ENCODE measurements at regions not wholly inside any gene's neighbourhood (a gene's known extent, or its start where the extent isn't known, plus 50 kb on each side); places are given as distances from the start of the nearest gene placed in this dataset.
"Not testable (repeated sequence)": the region's sequence is repeated elsewhere in the genome, so short reads cannot be mapped to it uniquely, and the experiment has no call there.

DNA sequence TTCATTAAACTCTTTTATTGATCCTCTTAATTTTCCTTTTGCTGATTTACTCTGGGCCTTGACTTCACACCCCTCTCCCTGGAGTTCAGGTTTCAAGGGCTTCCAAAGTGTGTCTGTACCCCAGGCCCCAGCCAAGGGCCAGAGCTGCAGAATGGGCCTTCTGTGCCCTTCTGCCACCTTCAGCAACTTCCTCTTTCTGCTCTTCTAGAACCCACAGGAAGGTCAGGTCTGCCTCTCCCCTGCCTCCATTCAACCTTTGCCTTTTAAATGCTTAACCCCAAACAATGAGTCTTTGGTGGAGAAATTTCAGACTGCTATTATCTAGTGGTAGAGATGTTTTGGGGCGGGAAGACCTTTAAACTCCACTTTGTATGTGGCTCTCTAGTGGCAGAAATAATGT, 63.1 kb downstream of the TSN start:
- no peak for ATAC-seq
- no peak for DNase-seq

DNA sequence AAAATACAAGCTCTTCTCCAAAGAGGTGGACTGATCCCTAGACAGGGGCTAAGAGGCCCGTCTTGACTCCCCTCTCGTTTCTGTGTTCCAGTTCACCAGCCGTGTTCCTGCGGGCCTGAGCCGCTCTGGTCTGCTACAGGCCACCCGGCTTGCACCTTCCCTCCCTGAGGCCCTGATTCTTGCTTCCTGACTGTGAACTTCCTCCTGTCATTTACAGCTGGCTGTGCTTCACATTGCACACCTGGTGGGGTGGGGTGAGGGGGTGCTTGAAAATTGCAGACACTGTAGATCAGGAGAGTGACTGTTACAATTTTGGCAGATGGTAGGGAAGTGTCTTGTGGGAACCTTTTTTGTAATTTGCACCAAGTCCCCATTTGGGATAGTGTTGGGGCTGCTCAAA, 64.4 kb downstream of the TSN start:
- ATAC-seq (no peak), DNase-seq (no peak)

DNA sequence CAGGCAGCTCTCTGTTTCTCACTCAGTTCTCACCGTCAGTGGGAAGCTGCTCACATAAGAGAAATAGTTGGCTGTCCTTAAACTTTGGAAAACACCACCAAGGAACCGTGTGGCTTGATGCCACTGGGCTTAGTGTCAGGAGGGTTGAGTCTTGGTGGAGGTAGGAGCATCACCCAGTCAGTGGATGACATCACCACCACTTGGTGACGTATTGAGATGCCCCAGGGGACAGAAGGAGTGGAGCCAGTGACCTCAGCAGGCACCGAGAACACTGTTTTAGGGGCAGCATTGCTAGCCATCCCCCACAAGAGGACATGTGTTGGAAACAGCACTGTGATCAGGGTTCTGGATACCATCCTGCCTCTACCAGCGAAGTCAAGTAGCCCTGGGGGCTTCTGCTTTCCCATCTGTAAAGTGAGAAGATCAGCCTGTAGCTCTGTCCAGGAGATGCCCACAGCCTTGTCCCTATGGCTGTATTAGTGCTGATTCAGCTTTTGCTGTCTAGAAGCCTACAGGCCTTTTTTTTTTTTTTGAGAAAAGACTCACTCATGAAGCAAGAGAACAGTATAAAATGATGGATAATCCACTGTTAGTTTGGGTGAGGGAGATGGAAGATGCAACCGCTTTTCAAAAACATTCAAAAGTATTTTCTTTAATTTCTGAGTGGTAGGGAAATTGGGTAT, 66.2 kb downstream of the TSN start:
- no peak for ATAC-seq
- no peak for DNase-seq

DNA sequence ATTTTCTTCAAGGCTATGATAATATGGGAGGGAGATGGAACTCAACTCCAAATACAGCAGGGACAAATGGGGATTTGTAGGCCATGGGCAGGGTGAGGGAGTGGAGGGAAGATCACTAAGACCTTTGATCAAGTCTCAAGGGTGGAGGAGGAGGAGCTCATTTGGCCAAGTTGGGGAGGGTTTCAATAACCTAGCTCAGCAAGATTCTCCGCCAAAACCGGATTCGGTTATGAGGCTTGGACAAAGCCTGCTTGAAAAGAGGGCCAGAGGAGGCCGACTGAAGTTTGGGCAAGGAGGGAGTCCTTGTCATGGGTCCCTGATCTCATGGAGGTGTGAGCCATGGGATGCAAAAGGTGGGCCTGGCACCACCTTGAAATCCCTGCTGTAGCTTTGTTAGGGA, 68.8 kb downstream of the TSN start:
- ATAC-seq (no peak), DNase-seq (no peak)

DNA sequence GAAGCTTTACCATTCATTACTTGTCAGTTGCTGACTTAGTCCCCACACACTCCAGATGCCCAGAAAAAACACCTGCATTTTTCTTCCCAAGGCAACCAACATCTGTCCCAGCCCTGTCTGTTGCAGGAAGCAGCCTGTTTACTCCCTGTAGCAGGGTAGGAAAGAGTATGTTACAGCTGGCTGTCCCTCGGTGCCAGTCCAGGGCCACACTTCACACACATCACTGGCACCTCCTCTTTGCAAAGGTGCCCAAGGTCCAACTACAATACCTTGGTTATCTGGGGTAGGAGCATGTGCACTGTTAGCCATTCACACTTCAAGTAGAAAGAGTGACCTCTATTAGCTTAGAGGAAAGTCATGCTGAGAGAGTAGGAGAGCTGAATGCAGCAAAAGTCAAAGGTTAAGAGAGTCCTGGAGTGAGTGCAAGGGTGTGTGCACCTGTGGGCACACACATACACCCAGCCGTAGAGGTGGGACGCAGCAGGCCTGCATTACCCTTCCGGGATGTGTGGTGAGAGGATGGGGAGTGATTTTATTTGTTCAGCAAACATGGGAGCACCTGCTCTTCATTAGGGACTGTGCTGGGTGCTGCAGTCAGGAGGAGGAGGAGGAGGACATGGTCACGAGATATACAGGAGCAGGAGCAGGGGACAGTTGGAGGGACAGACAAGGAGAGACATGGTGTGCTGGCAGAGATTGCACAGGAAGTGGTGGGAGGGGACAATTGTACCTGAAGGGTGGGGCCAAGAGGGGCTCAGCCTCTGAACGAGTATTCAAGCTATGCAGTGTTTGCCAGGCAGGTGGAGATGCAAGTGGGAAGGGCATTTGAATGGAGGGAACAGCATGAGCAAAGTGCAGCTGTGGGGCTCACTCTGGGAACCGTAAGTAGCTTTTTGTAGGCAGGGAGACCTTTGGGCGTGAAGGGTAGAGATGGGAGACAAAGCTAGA, 69.8 kb downstream of the TSN start:
- DNase-seq (no peak), ATAC-seq (no peak)

DNA sequence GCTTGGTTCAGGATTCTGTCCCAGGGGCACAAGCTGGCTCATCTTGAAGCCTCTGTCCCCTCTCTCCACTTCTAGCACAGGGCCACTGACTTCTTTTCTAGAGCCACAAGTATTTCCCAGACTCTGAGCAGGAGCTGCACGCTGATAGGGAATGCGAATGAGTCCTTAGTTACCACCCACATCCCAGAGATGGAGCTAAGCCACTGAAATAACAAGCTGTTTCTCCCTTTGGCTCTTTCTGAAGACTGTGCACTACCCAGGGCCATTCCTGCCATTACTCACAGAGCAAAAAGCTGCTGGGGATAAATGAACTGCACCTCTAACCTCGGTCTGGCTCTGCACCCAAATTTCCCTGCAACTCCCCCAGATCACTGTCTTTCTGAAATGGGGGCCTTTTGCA, 70.6 kb downstream of the TSN start:
- no peak for ATAC-seq
- DNase-seq: no peak

DNA sequence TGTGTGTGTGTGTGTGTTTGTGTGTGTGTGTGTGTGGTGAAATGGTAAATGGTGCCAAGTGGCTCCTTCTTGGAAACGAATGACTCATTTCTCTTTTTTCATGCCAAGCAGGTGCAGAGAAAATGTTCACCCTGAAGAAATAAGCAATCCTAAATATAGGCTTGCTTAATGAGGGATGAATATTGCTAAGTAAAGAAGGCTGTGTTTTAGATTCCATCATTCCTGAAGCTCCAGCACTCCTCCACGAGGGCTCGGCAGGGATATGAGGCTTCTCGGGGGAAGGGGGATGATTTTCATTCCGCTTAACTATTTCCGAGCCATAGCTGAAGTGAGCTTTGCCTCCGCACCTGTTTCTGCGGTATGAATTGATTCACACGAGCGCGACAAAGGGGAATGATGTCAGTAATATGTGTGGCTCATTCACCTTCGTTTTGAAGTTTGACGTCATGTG, 72.9 kb downstream of the TSN start:
- ATAC-seq: no peak
- DNase-seq: no peak

DNA sequence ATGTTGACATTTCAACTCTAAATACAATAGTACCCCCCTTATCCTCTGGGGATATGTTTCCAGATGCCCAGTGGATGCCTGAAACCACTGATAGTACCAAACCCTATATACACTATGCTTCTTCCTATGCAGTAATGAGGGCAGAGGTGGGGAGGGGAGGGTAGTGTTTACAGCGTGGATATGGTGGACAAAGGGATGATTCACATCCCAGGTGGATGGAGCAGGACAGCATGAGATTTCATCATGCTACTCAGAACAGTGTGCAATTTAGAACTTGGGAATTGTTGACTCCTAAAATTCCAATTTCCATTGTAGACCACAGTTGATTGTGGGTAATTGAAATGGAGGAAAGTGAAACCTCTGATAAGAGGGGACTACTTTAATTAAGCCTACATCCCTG, 75.4 kb downstream of the TSN start:
- DNase-seq: no peak

DNA sequence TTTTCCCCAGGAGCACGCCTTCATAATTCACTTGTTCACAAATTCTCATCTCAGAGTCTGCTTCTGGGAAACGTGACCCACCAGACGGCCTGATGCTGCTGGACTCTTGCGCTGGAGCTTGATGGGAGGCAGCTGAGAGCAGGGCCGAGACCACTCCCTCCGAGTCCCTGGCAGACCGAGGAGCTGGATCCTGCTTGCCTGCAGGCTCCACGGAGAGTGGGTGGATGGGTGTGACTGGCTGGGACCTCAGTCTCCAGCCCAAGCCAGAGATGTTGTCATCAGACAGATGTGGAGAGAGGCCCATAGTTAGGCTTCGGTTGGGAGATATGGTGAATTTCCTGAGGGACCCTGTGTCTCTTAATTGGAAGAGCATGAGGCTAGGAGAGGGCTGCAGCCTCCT, 76.4 kb downstream of the TSN start:
- DNase-seq: no peak
- no peak for ATAC-seq

More for the DNA sequence above, 75.4 kb downstream of the TSN start:
- ATAC-seq: no peak

DNA sequence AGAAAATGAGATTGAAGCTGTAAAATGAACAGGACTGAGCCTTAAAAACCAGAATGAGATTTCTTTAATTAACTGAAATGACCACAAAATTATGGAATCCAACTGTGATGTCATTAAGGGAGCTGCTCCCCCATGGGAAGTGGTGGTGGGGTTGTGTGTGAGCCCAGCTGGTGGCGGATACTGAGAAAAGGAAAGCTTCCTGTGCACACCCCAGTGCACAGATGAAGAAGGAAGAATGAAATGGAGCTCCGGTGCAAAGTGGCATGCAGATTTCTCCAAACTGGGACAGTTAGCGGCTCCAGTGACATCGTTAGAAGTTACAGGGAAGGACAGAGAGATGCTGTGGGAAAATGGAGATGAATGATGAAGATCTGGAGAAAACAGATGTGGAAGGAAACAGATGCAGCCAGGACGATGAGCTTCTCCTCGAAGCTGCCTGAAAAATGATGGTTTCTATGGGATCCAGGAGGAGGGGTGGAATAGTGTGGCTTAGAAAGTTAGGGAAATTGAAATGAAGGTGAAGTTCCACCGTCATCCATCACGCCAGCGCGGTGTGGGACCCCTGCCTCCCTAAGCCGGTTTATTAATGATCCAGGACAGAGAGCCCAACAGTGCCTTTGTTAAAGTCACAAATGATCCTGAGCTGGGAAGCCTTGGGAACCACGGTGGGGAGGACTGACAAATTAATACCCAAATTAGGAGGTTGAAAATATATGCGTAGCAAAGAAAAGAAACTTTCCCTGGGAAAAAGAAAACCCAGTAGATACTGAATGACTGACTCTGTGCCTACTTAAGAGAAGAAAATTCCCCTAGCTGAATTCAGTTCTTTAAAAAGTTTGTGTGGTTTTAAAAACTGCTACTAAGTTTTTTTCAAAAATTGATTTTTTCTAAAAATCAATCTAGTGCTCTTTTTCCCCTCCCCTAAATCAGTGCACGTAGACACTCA, 77.2 kb downstream of the TSN start:
- ATAC-seq: no peak

DNA sequence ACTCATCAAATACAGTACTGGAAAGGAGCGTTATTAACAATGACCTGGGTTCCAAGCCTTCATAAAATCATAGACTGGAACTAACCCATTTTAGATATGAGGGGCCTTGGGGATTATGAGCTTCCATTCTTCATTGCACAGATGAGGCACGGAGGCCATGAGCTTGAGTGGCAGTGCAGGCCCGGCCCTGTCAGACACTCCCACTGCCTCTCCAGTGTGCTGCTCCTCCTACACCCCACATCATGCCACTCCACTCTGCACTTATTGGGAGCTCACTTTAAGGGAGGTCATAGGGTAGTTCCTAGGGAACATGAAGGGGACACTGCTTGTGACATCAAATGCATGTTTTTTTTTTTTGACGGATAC, 77.9 kb downstream of the TSN start:
- DNase-seq (no peak), ATAC-seq (no peak)

More for the DNA sequence above, 77.2 kb downstream of the TSN start:
- no peak for DNase-seq

DNA sequence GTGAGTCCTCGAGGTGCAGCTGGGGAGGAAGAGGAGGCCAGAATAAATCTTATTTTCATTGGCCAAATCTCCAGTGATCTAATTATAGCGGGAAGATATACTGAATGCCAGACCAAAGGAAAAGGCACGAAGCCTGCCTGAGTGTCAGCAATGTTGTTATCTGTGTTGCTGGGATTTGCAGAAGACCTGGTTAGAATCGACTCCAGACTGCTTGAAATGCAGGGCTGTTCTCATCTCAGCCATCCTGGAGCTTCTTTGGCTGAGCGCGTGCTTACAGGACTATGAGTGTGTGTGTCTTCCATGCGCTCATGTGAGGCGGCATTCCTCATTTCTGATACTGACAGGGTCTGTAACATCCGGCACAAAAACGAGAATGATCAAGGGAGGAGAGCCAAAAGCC, 81.2 kb downstream of the TSN start:
- DNase-seq: no peak
- ATAC-seq: no peak

DNA sequence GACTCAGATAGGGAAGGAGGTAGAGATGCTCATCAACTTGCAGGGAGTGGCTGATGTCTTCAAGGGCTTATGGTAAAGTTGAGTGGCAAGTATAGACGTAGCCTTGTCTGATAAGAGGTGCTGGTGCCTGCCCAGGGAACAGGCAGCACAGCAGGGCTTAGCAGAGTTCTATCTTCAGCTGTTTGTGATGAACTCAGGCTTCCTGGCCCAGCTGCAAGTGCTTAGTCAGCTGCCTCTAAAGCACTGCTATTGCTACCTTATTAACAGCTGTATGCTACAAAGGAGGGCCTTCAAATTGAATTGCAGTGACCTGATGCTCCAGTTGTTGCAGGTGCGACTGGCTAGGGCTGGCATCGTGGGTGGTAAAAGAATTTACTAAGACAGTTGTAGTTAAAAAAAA, 82.1 kb downstream of the TSN start:
- DNase-seq (no peak), ATAC-seq (no peak)

DNA sequence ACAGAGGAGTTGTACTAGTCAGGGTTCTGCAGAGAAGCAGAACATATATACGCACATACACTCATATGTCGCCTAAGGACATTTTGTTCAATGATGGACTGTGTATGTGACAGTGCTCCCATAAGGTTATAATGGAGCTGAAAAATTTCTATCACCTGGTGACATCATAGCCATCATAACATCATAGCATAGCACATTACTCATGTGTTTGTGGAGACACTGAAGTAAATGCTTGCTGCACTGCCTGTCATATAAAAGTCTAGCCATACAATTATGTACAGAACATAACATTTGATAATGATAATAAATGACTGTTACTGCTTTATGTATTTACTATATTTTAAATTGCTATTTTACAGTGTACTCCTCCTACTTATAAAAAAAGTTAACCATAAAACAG, 83.1 kb downstream of the TSN start:
- no peak for ATAC-seq
- no peak for DNase-seq

DNA sequence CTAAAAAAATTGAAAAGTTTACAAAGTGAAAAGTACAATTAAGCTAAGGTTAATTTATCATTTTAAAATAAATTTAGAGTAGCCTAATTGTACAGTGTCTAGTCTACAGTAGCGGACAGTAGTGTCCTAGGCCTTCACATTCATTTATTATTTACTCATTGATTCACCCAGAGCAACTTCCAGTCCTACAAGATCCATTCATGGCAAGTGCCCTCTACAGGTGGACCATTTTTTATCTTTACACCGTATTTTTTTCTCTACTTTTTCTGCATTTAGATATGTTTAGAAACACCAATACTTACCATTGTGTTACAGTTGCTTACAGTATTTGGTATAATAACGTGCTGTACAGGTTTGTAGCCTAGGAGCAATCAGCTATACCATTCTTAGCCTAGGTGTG, 84.1 kb downstream of the TSN start:
- no peak for DNase-seq
- ATAC-seq: no peak

DNA sequence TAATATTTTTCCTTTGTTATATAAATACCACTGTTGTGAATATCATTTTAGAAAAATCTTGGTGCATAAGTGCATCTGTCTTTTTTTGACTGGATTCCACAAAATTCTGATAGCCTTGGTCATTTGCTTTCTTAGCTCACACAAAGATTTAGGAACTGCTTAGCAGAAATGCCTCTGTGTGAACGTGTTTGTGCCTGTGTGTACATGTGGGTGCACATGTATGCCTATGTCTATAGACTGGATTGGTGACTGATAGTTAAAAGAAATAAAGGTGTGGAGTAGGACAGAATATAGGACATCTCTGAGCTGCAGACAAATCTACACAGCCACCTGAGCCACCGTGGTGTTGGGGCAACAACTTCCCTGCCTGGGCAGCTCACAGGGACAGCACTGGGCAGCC, 93.8 kb downstream of the TSN start:
- DNase-seq: no peak
- ATAC-seq: no peak

DNA sequence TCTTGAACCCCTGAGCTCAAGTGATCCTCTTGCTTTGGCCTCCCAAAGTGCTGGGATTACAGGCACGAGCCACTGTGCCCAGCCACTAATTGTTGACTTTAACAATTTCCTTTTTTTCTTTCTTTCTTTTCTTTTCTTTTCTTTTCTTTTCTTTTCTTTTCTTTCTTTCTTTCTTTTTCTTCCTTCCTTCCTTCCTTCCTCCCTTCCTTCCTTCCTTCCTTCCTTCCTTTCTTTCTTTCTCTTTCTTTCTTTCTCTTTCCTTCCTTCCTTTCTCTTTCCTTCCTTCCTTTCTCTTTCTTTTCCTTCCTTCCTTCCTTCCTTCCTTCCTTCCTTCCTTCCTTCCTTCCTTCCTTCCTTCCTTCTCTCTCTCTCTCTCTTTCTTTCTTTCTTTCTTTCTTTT, 97.7 kb downstream of the TSN start:
- not testable (repeated sequence) for ATAC-seq, DNase-seq

DNA sequence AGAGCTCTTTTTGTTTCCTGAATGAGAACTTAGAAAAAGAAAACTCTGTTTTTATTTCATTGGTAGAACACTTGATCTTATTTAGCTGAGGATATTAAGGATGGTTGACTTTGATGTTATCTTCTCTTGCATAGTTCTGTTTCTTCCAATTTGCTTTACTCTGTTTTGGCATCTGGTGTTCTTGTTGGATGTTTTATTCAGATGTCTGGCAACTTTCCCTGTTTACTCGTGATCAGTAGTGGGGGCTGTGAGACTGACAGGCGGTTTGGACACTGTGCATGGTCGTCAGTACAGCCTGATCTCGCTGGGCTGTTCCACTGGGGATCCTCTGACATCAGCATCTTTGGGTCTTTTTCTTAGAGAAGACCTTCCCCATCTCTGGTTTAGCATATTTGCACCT, 100.1 kb downstream of the TSN start:
- DNase-seq (no peak), ATAC-seq (no peak)

DNA sequence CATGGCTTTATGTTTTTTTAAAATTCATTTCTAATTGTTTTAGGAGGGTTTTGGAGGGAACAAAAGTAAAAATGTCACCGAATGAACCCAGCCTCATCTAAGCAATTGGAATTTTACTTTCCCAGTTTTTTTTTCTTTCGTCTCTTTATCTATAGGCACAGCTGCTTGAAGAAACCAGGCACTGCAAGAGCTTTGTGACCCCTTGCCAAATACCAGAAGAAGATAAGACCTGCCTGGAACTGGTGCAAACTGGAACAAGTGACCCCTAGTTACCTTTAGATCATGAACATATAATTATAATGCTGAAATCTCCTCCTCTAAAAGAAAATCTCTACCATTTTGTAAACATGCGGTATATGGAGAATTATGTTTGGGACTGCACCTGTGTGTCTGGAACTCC, 100.9 kb downstream of the TSN start:
- ATAC-seq: no peak
- no peak for DNase-seq

DNA sequence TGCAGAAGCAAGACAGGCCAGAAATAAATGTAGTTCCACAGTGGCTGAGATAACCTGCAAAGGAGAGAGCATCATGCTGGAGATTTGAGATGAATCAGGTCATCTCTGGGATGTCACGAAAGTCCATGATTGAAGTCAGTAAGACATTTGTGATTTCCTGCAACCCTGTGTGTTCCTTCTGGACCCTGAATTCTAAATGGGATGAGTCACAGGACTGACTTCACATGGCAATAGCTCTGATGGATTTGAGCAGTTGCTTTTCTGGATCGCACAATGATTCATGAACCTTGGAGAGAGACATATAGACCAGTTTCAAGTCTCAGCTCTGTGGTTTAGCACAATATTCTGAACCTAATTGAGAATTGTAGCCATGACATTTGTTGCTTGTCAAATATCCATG, 102.9 kb downstream of the TSN start:
- no peak for DNase-seq
- ATAC-seq: no peak

DNA sequence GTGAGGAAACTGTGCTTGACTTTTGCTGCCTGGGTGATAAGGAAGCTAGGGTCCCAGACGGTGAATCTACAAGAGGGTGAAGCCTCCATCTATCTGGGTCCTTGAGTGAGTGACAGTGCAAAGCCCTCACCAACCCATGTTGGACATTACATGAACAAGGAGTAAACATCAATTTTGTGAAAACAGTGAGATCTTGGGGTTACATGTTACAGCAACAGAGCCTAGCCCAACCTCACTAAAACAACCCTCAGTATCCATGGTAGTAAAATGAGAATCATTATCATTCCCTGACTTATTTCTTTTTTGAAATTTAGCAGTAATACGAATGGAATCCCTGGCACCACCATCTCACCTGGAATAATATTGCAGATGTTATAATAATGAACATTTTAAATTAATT, 103.4 kb downstream of the TSN start:
- DNase-seq (no peak), ATAC-seq (no peak)

DNA sequence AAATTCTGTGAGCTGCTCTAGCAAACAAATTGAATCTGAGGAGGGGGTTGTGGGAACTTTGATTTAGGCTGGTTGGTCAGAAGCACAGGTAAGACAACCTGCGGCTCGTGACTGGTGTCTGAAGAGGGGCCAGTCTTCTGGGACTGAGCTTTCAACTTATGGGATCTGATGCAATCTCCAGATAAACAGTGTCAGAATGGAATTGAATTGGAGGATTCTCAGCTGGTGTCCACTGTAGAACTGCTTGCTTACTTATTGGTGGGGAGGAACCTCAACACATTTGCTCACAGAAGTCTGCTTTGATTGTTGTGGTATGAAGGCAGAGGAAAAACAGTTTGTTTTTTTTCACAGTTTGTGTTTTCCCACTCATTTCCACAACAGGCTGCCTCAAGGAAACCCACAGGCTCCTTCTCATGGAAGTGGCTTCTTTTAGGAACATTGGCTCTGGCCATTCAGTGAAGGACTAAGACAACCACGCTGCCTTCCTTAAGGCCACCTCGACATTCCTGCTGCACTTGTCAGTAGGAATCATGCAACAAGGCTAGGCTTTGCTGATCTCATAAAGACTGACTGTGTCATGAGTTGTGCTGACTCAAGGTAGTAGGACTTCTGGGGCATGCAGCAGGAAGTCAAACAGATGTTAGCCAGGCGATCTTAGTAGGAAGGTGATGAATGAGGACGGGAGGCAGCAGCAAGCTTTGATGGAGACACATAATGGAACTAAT, 104.7 kb downstream of the TSN start:
- no peak for DNase-seq

More for the DNA sequence above, 104.7 kb downstream of the TSN start:
- ATAC-seq: no peak

All from stimulated activated naive CD8-positive, alpha-beta T cell treated with anti-CD3 and anti-CD28 coated beads, Interleukin-15, Interleukin-2, amounts not matched to agents 100 U/mL and 50 U/mL, for 24 hours (primary cell).